GM18870 (cell line): ENCODE measurements at regions not wholly inside any gene's neighbourhood (a gene's known extent, or its start where the extent isn't known, plus 50 kb on each side); places are given as distances from the start of the nearest gene placed in this dataset.
A peak's percentile ranks its signal among the peaks of the same experiment; 100 is the strongest.
"Not testable (repeated sequence)": the region's sequence is repeated elsewhere in the genome, so short reads cannot be mapped to it uniquely, and the experiment has no call there.

Experiments used
- ATAC-seq: cut with Tn5 transposase; IDR thresholded peaks from one replicate; pipeline ENCODE4 v1.9.1; 2021; ENCODE audit warnings: moderate library complexity; ENCODE audit not compliant: unreplicated experiment

DNA sequence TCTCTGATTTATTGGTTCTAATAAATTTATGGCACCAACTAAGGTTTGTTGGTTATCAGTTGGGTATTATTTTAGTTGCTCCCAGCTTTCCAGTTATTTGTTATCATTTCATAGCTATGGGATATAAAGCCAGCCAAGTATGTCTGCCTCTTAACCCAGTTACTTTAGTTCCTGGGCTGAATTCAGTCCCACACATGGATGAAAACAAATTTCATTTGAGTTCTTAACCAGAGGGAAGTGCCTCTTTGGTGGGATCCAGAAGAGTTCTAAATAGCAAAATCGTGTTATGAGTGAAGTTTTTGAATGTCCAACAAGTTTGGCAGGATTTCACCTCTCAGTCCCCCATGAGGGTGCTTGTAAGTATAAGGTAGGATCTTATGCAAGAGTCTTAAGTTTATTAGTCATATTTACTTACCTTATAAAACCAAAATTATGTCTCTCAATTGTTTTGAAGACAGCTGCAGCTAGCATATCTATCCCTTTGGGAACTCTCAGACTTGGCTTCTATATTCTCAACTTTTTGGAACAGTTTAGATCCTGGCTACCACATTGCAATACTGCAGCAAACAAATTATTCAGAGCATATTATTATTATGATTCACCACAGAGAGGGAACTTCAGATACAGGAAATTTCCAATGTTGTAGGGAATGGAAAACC, 683.6 kb downstream of the BCKDHB start:
- no peak for ATAC-seq

DNA sequence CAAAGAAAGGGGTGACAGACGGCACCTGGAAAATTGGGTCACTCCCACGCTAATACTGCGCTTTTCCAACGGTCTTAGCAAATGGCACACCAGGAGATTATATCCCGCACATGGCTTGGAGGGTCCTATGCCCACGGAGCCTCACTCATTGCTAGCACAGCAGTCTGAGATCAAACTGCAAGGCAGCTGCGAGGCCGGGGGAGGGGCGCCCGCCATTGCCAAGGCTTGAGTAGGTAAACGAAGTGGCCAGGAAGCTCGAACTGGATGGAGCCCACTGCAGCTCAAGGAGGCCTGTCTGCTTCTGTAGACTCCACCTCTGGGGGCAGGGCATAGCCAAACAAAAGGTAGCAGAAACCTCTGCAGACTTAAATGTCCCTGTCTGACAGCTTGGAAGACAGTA, 676.8 kb downstream of the BCKDHB start:
- not testable (repeated sequence) for ATAC-seq

DNA sequence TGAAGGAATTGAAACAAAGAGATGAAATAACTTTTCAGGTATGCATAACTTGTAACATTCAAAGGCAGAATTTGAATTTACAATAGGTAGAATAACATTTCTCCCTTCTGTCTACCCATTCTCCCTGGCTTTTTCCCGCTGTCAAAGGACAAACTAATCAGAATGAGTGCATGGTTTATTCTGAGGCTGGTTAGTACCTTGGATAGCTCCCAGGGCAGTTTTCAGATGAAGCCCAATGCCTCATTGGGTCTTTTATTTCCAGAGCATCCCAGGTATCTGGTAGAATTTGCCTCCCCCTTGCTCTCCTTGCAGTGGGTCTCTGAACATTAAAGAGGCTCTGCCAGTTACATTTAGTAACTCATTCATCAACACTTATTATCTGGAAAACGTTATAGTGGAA, 665.5 kb downstream of the BCKDHB start:
- ATAC-seq = no peak

DNA sequence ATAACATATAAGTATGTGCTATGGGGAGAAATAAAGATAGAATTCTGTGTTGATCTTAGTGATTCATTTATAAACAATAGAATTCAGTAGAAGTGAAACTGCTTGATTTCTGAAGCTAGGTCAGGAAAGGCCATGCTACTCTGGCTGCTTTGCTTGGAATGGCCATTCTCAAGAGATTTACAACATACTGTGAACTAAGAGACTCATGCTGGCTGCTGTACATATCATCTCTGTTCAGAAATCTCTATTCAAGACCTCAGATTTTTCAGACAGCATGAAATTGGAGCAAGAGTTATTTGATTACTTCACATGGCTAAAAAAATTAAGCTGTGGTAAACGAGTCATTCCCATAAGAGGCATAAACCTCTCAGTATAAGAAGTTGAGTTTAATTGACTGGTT, 662.6 kb downstream of the BCKDHB start:
- no peak for ATAC-seq

DNA sequence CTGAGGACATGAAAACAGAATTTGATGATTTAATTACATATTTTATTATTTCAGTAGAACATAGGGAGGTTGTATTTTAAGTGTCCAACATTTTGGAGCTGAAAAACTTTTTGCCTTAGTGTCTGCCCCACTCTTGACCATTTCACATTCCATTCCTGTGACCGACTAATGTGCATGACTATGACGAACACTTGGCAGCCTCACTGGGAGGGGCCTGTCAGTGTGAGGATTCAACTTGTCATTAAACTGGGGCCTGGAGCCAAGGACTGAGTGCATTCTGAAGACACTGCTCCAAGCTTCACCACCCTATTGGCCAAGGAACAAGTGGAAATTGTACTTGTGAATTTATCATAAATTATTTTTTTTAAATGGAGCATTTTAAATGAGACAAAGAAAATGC, 661.3 kb downstream of the BCKDHB start:
- no peak for ATAC-seq

DNA sequence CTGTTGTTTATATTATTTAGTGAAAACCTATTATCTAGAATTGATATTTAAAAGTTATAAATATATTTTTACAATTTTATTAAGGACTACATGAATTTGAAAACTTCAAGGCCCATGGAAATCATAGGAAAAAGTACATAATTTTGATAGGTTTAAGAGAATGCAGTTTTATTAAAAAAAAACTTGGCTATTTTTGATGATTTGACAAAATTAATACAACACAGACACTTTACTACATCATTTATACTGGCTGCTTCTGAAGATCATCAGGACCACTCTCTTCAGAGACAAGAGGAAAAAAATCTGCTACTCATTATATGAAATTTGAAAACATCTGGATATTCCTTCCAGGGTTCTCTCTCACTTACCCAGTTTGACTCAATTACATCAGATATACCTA, 637.7 kb downstream of the BCKDHB start:
- ATAC-seq = no peak

DNA sequence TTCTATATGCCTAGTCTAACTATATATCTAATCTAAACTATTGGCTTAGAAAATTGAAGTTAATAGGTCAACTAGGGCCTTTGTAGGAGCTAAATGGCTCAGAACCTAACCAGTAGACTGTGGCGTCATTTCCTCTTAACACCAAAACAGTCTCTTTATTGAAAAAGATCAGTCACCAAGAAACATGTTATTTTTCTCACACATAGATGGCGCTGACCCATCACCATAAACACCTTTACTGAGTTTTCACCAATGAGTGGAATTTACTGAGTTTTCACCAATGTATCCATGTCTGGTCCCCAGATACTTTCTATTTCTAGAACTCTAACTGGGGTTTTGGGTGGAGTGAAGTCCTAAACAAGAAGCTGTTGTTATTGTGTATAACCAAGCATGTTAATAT, 636.0 kb downstream of the BCKDHB start:
- ATAC-seq = peak; percentile 86

DNA sequence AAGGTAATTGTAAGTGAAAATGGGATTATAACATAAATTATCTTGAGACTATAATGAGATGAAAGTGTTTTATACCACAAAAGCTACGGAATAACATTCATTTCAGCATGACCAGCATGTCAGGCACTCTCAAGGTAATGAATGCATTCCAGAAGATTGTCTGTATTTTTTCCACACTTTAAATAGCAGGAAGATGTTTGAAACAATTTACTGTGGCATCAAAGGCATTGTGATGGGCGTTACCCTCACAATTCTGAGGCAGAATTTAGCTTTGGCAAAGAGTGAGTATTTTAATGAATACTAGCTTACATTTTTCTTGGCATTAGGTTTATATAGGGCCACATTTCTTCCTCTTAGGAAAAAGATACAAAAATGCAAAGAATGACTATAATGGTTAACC, 627.2 kb downstream of the BCKDHB start:
- no peak for ATAC-seq

DNA sequence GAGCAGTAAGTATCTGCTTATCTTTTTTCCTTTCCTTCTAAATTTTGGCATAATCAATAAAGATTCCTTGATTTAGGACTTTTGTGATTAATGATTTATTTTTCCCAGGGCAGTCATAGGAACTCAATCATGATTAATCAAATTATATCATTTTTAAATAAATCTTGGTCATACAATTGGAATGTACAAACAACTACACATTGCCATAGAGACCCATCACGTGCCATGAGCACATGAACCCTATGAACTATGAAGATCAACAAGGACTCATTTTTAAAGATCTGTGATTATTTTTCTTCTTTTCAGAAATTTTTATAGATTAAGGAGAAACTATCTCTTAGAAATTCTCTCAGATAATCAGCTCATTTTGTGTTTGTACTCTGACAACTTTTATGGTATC, 622.4 kb downstream of the BCKDHB start:
- no peak for ATAC-seq

DNA sequence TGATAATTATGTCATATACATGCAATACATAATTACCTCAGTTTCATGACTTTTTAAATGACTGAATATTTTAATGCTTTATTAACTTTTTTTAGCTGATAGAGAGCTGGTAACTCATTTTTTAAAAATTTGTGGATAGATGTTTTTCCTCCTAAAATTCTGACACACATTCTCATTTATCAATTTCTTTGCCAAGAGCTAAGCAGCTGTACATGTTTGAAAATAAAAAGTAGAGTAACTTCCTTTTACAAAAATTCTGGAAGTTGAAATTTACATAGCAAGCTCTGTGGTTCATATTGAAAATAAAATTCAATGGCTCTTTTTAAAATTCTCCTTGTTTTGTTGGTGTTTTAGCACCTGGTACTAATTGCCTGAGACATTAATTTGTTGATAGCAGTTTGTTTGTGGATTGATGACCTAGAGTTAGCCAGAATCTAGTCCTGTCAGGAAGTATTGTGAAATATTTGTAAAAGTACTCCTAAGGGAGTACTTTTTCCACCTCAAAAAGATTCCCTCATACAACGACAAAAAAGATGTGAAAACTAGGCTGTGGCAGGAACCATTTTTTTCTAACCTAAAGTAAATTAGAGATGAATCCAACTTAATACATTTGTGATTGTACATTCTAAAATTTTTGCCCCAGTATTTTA, 621.8 kb downstream of the BCKDHB start:
- no peak for ATAC-seq

DNA sequence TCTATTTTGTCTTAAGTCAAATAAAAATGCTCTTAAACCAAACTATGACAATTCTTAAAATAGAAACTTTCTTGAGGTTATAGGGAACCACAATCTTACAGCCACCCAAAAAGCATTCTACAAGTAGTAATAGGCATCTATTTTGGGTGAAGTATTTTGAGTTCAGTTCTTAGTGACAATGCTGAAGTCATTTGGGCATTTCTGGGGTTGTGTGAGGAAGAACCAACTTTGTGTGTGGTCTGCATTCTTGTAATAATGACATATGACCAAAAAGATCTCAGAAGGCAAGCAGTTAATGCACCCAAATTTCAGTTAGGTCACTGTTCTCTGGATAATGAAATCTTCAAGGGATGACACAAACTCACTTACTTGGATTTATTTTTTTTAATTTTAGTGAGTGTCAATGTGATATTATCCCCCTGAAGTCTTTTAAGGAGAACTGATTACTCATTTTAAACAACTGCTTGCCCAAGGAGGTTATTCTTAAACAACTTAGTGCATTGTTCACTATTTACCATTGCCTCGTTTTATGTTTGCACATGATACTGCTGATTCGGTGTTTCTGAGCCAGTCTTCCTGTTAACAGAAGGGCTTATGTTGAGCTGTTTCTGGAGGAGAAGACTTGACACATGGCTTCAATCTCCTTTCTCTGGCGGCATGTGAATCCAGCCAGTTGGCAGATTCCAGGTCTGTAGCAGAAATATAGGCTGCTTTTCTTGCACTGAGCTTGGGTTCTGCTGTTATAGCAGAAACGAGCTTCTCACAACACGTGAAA, 618.9 kb downstream of the BCKDHB start:
- no peak for ATAC-seq

DNA sequence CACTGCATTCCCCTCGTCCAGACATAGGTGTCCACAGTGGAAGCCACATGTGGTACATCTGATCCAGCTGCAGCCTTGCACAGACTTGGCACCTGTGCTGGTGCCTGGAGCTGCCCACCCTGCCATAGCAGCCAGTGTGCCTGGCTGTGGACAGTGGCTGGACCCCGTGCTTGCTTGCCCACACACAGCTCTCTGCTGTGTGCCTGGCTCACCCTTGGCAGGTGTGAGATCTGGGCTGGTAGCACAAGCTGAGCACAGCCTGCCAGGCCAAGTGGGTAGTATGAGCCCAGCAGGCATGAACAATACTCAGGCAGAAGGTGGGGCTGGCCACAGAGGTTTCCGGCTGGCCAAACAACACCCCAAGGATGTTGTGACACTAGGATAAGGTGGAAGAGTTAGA, 614.4 kb downstream of the BCKDHB start:
- no peak for ATAC-seq

DNA sequence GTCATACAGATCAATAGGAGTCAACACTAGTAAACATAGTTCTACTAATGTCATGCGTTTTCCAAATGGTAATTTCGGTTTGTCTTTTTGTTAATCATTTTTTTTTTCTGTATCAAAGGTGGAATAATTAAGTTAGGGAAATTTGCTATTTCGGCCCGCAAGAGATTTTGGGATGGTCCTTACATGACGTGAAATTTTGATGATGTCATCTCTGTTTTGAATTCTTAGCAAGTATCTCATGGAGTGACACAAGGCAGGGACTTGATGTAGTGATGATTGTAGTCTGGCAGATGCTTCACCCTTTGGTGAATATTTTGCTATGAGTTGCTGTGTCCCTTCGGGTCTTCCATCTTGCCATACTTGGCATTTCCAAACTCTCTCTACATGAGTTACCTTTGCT, 608.0 kb downstream of the BCKDHB start:
- ATAC-seq = no peak

DNA sequence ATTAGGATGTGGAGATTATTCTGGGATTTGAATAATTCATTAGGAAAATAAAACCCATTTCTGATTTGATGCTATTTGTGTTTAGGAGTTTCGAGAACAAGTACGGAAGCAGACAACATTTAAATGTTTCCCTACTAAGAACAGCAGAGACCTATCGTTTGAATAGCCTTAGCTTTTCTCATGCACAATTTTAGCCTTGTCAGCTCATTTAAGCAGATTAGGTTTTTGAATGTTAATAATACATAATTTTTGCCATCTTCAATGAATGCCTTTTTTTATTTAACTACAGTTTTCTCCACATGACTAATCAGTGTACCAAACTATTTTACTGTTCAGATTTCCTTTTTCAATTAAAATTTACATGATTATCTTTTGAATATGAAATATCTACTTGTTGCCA, 592.0 kb downstream of the BCKDHB start:
- ATAC-seq = no peak

DNA sequence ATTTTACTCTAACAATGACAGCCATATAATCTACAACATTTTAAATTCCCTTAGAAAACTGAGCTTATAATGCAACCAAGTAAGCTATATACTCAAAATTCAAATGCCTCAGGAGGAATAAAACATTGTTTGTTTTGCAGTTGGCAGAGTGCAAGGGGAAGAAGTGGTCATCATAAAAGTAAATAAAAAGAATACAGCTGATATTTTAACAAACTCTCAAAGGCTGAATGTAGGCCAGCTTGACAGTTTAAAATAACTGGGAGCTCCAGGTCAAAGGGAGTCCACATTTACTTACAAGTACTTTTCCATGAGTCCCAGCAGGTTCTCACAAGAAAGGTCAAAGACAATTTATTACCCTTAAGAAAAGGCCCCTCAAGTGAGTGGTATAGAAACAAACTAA, 589.8 kb downstream of the BCKDHB start:
- no peak for ATAC-seq

DNA sequence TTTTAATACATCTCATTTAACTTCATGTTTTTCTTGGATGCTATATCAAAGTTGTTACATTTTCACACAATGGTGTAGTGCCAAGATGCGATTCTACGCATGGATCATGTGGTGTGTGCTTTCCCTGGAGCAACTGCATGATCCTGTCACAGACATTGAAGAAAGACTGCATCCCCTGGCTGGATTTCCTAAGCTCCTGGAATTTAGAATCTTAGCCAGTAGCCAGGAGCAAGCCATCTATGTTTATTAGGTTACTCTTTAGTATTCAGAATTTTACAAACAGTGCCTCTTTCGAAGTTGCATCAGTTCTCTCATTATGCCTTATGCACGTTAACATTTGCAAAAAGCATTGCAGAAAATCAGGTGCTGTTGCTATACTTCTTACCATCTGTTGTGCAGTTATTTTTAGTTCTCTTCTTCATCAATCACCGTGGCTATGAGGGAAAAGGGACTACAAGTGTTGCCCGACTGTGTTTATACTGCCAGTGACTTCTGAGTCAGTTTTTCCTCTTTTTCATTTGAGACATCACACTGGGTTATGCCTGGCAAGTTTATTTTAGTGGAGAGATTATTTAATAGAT, 584.2 kb downstream of the BCKDHB start:
- no peak for ATAC-seq

DNA sequence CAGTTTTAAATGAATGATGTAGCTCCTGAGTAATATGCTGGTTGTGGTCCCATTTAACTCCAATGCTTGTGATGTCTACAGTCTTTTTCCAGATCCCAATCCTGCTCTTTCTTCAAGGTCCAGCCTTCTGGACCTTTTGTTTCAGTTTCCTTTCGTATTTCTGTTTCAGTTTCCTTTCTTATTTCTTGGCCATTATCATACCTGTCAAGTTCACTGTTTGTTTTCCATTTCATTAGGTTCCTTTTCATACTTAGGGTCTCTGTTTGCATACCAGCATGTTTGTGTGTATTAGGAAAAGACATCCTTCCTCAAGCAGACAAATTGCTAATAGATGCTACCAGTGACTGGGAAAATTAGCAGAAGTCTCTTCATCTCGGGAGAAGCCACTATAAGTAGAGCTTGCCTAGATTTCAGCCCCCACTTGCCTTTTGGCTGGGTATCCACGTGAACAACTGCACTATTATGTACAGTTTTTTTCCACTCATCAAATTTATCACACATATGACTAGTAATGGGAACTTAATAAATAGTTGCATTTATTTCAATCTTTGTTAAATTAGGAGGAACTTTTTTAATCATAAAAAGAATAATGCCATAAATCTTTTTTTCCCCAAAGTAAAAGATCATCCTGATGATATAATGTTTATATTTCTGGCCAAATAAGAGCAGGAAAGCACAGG, 583.4 kb downstream of the BCKDHB start:
- no peak for ATAC-seq

DNA sequence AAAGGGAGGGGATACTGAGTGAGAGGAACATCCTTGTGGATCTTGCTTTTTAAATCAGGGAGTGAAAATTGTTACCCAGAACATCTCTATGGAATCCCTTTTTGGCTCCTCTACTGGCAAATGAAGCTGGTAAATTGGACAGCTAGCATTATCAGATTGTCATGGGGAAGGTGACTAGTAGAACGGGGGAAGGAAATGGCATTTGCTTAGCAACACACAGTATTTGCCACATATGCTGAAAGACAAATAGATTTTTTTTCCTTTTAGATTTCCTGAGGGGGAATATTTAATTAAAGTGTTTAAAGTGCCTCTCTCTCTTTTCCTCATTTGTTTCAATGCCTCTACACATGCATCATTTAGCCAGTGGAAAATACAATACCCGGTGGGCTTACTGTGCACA, 573.5 kb downstream of the BCKDHB start:
- ATAC-seq = no peak

DNA sequence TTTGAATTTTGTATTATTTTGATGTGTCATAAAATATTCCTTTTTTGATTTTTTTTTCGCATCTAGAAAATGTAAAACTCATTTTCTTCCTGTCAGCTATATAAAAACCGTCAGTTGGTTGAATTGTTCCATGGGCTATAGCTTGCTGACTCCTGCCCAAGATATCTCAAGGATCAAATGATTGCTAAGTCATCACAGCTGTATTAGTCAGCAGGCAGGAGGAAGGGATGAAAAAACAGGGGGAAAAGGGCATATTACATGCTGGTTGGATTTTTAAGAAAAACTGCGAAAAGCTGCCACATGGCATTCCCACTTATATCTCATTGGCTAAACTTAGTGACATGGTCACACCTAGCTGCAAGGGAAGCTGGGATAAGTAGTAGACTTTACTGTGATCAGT, 569.9 kb downstream of the BCKDHB start:
- ATAC-seq = no peak

DNA sequence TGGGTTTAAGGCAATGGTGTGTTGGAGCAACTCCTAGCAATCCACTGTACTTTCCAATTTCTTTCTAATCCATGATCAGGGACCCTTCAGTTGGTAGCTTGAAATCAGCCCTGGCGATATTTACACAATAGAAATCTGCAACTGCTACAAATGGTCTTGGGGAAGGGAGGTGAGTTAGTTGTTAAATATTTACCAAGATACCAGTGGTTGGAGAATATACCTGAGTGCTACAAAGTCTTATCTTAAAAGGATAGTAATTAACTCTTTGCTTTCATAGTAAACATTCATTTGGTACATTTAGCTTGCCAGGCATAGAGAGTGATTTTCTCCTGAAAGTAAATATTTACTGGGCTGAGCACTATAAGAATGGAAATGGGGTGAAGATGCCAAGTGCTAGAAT, 568.2 kb downstream of the BCKDHB start:
- ATAC-seq = no peak

DNA sequence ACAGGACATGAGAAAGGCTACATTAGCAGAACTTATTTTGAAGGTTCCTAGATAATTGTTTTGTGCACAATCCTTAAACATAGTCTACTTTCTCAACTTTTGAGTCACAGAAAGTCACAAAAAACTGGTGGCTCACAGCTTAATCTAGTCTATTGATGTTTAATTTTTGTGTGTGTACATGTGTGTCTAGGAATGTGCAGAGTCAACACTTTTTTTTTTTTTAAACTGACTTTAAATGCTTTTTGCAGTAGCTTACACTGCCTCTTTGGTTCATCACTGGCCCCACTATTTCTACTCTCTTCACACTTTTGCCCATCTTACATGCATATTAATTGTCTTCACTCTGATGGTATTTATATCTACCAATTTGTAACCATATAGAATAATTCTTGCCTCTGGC, 566.9 kb downstream of the BCKDHB start:
- no peak for ATAC-seq
